ENCODE measurements at regions not wholly inside any gene's neighbourhood (a gene's known extent, or its start where the extent isn't known, plus 50 kb on each side); places are given as distances from the start of the nearest gene placed in this dataset.
"Not testable (repeated sequence)": the region's sequence is repeated elsewhere in the genome, so short reads cannot be mapped to it uniquely, and the experiment has no call there.

GRCh38 chr6:74504941-74505340 lies 700.9 kb downstream of the COL12A1 start:
- Mint-ChIP-seq H3K4me3 (ENCODE audit: low read depth) (no peak overlapping the region), H3K9me3 (ENCODE audit: low read depth) (peaks cover 20% of the 10 kb centered on the region), H3K27me3 (no peaks in the 10 kb centered on the region), H3K4me1 (ENCODE audit: low read depth) (no peaks in the 10 kb centered on the region), H3K27ac (no peak overlapping the region), H3K36me3 (ENCODE audit: insufficient read depth) (peaks cover 3% of the 10 kb centered on the region)
- TF ChIP-seq CTCF (IDR thresholded peaks at IDR 0.05; ENCODE audit: unreplicated experiment) = no peak
- no peak for DNase-seq (ENCODE audit: low spot score, unreplicated experiment)

GRCh38 chr6:74492587-74492986 lies 713.3 kb downstream of the COL12A1 start:
- H3K4me3 Mint-ChIP-seq (ENCODE audit: low read depth) = no peak overlapping the region
- H3K27me3 Mint-ChIP-seq = no peaks in the 10 kb centered on the region
- no peak for TF ChIP-seq CTCF (IDR thresholded peaks at IDR 0.05; ENCODE audit: unreplicated experiment)
- no peak for DNase-seq (ENCODE audit: low spot score, unreplicated experiment)
- peaks cover 1% of the 10 kb centered on the region for H3K36me3 Mint-ChIP-seq (ENCODE audit: insufficient read depth)
- peaks cover 3% of the 10 kb centered on the region for H3K9me3 Mint-ChIP-seq (ENCODE audit: low read depth)
- H3K27ac Mint-ChIP-seq = peak overlapping the region; percentile 37
- peaks cover 11% of the 10 kb centered on the region for H3K4me1 Mint-ChIP-seq (ENCODE audit: low read depth)

- DNase-seq (ENCODE audit: low spot score, unreplicated experiment) = no peak
- Mint-ChIP-seq H3K36me3 (ENCODE audit: insufficient read depth) (peaks cover 1% of the 10 kb centered on the region), H3K4me1 (ENCODE audit: low read depth) (peaks cover 11% of the 10 kb centered on the region), H3K9me3 (ENCODE audit: low read depth) (peaks cover 6% of the 10 kb centered on the region), H3K27ac (no peak overlapping the region), H3K27me3 (no peaks in the 10 kb centered on the region), H3K4me3 (ENCODE audit: low read depth) (no peak overlapping the region)
- TF ChIP-seq CTCF (IDR thresholded peaks at IDR 0.05; ENCODE audit: unreplicated experiment) = no peak
Measured at GRCh38 chr6:74491844-74492374, 713.9 kb downstream of the COL12A1 start.

GRCh38 chr6:74488726-74489125 lies 717.1 kb downstream of the COL12A1 start:
- H3K27me3 Mint-ChIP-seq; DNase-seq (ENCODE audit: low spot score, unreplicated experiment): not testable (repeated sequence)

GRCh38 chr6:74482180-74482579 lies 723.7 kb downstream of the COL12A1 start:
- Mint-ChIP-seq H3K27ac (no peak overlapping the region), H3K27me3 (no peaks in the 10 kb centered on the region), H3K9me3 (ENCODE audit: low read depth) (peaks cover 8% of the 10 kb centered on the region), H3K36me3 (ENCODE audit: insufficient read depth) (no peaks in the 10 kb centered on the region), H3K4me1 (ENCODE audit: low read depth) (peaks cover 10% of the 10 kb centered on the region), H3K4me3 (ENCODE audit: low read depth) (no peak overlapping the region)
- TF ChIP-seq CTCF (IDR thresholded peaks at IDR 0.05; ENCODE audit: unreplicated experiment) = no peak
- no peak for DNase-seq (ENCODE audit: low spot score, unreplicated experiment)

More at GRCh38 chr6:74488726-74489125, 717.1 kb downstream of the COL12A1 start:
- peaks cover 11% of the 10 kb centered on the region for H3K4me1 Mint-ChIP-seq (ENCODE audit: low read depth)
- H3K9me3 Mint-ChIP-seq (ENCODE audit: low read depth) = peaks cover 11% of the 10 kb centered on the region
- not testable (repeated sequence) for H3K4me3 Mint-ChIP-seq (ENCODE audit: low read depth); H3K36me3 Mint-ChIP-seq (ENCODE audit: insufficient read depth); H3K27ac Mint-ChIP-seq

- Mint-ChIP-seq H3K36me3 (ENCODE audit: insufficient read depth) (no peaks in the 10 kb centered on the region), H3K4me1 (ENCODE audit: low read depth) (peaks cover 10% of the 10 kb centered on the region), H3K4me3 (ENCODE audit: low read depth) (no peak overlapping the region), H3K27ac (no peak overlapping the region), H3K27me3 (no peaks in the 10 kb centered on the region), H3K9me3 (ENCODE audit: low read depth) (no peaks in the 10 kb centered on the region)
- no peak for TF ChIP-seq CTCF (IDR thresholded peaks at IDR 0.05; ENCODE audit: unreplicated experiment)
- DNase-seq (ENCODE audit: low spot score, unreplicated experiment) = no peak
Measured at GRCh38 chr6:74480561-74480960, 725.3 kb downstream of the COL12A1 start.
